ENCODE measurements at regions not wholly inside any gene's neighbourhood (a gene's known extent, or its start where the extent isn't known, plus 50 kb on each side); places are given as distances from the start of the nearest gene placed in this dataset.

- Histone ChIP-seq H3K36me3 (replicated peaks in 1 of 2; ENCODE audit: control insufficient read depth in 1 of 2, insufficient read depth in 2 of 2, low read length in 2 of 2) (no peaks in the 10 kb centered on the region), H3K9ac (ENCODE audit: insufficient read depth, low read length, poor library complexity, severe bottlenecking) (no peak overlapping the region), H3K4me2 (replicated peaks; ENCODE audit: extremely low read depth, low read length, poor library complexity, severe bottlenecking) (no peak overlapping the region), H3K9me3 (replicated peaks in 1 of 2; ENCODE audit: control insufficient read depth in 1 of 2, insufficient read depth in 1 of 2, low read length in 2 of 2) (no peaks in the 10 kb centered on the region), H4K20me1 (ENCODE audit: insufficient read depth, low read length) (no peaks in the 10 kb centered on the region), H3K4me3 (replicated peaks in 1 of 3; ENCODE audit: low read depth in 2 of 3, low read length in 3 of 3) (no peak overlapping the region), H3K79me2 (ENCODE audit: insufficient read depth, low read length) (no peaks in the 10 kb centered on the region), H3K27ac (ENCODE audit: low read depth in 1 of 2, low read length in 2 of 2) (no peak overlapping the region), H3K27me3 (ENCODE audit: control insufficient read depth in 2 of 2, insufficient read depth in 2 of 2, low read length in 2 of 2) (no peaks in the 10 kb centered on the region), H2AFZ (ENCODE audit: insufficient read depth, low read depth, low read length, poor library complexity, severe bottlenecking) (no peak overlapping the region), H3K4me1 (ENCODE audit: control insufficient read depth in 1 of 2, insufficient read depth in 2 of 2, low read length in 2 of 2) (peaks cover 14 to 16% of the 10 kb centered on the region in 2 donors)
- Mint-ChIP-seq H3K27ac (no peak overlapping the region), H3K27me3 (ENCODE audit: low read depth in 3 of 3) (peaks cover 0 to 1% (median 0%) of the 10 kb centered on the region in 3 donors), H3K9me3 (peaks cover 0 to 4% (median 2%) of the 10 kb centered on the region in 7 donors), H3K4me3 (no peak overlapping the region), H3K4me1 (peaks cover 14% of the 10 kb centered on the region), H3K36me3 (no peaks in the 10 kb centered on the region)
- no CpG with 5 or more reads among the region's 3 CpGs for WGBS (ENCODE audit: insufficient coverage)
- intact Hi-C loops (cut with micrococcal nuclease), result no loop called here
- no peak for TF ChIP-seq CTCF (IDR thresholded peaks at IDR 0.05)
- no peak for DNase-seq
Measured at GRCh38 chr3:150269526-150269925, 138.6 kb upstream of the TSC22D2 start.

- 98% methylated on average over 5 of the region's 6 CpGs for WGBS (ENCODE audit: insufficient coverage)
- no peaks in the 10 kb centered on the region for H4K20me1 ChIP-seq (ENCODE audit: insufficient read depth, low read length)
- H2AFZ ChIP-seq (ENCODE audit: insufficient read depth, low read depth, low read length, poor library complexity, severe bottlenecking), result no peak overlapping the region
- H3K4me1 ChIP-seq (ENCODE audit: control insufficient read depth in 1 of 2, insufficient read depth in 2 of 2, low read length in 2 of 2), result peaks cover 10 to 12% of the 10 kb centered on the region in 2 donors
- no peak overlapping the region for H3K27ac Mint-ChIP-seq
- no peak for TF ChIP-seq CTCF (IDR thresholded peaks at IDR 0.05)
- no peak overlapping the region for H3K27ac ChIP-seq (ENCODE audit: low read depth in 1 of 2, low read length in 2 of 2)
- H3K4me1 Mint-ChIP-seq, result peaks cover 12% of the 10 kb centered on the region
- H3K9ac ChIP-seq (ENCODE audit: insufficient read depth, low read length, poor library complexity, severe bottlenecking), result no peak overlapping the region
- intact Hi-C loops (cut with micrococcal nuclease), result no loop called here
- no peaks in the 10 kb centered on the region for H3K36me3 ChIP-seq (replicated peaks in 1 of 2; ENCODE audit: control insufficient read depth in 1 of 2, insufficient read depth in 2 of 2, low read length in 2 of 2)
- H3K4me2 ChIP-seq (replicated peaks; ENCODE audit: extremely low read depth, low read length, poor library complexity, severe bottlenecking), result no peak overlapping the region
- no peak overlapping the region for H3K4me3 Mint-ChIP-seq
- H3K4me3 ChIP-seq (replicated peaks in 1 of 3; ENCODE audit: low read depth in 2 of 3, low read length in 3 of 3), result no peak overlapping the region
- H3K27me3 ChIP-seq (ENCODE audit: control insufficient read depth in 2 of 2, insufficient read depth in 2 of 2, low read length in 2 of 2), result no peaks in the 10 kb centered on the region
- no peaks in the 10 kb centered on the region for H3K79me2 ChIP-seq (ENCODE audit: insufficient read depth, low read length)
- DNase-seq, result peak in 1 of 3 donors; percentile 7
- peaks cover 0 to 1% (median 0%) of the 10 kb centered on the region in 3 donors for H3K27me3 Mint-ChIP-seq (ENCODE audit: low read depth in 3 of 3)
- no peaks in the 10 kb centered on the region for H3K36me3 Mint-ChIP-seq
- H3K9me3 Mint-ChIP-seq, result peaks cover 0 to 4% (median 2%) of the 10 kb centered on the region in 7 donors
- no peaks in the 10 kb centered on the region for H3K9me3 ChIP-seq (replicated peaks in 1 of 2; ENCODE audit: control insufficient read depth in 1 of 2, insufficient read depth in 1 of 2, low read length in 2 of 2)
Measured at GRCh38 chr3:150268426-150269391, 139.4 kb upstream of the TSC22D2 start.

Measured in CD14-positive monocyte (primary cell).